SK-N-SH treated with all-trans-retinoic acid at 6 μM for 48 hours (cell line): ENCODE measurements at regions not wholly inside any gene's neighbourhood (a gene's known extent, or its start where the extent isn't known, plus 50 kb on each side); places are given as distances from the start of the nearest gene placed in this dataset.
"Not testable (repeated sequence)": the region's sequence is repeated elsewhere in the genome, so short reads cannot be mapped to it uniquely, and the experiment has no call there.

Experiments
- ARNTL ChIP-seq: fragments of 450-650 bp; formaldehyde crosslinking; IDR thresholded peaks from 2 replicates; pipeline ENCODE4 v1.5.0; 2020; ENCODE audit warnings: low read depth, mild to moderate bottlenecking, moderate library complexity, borderline replicate concordance
- CSDC2 ChIP-seq: fragments of 250-450 bp; sonication (Bioruptor Pico); IDR thresholded peaks from 2 replicates; pipeline ENCODE4 v1.5.0; 2020; ENCODE audit warnings: mild to moderate bottlenecking, moderate library complexity
- ESRRG ChIP-seq: fragments of 250-450 bp; sonication (Bioruptor Pico); IDR thresholded peaks from 2 replicates; pipeline ENCODE4 v1.6.1; 2021; ENCODE audit warnings: mild to moderate bottlenecking
- PPARA ChIP-seq: fragments of 250-450 bp; sonication (Bioruptor Pico); IDR thresholded peaks from 2 replicates; pipeline ENCODE4 v1.5.0; 2020; ENCODE audit warnings: mild to moderate bottlenecking, borderline replicate concordance
- RARB ChIP-seq: fragments of 250-450 bp; sonication (Bioruptor Pico); IDR thresholded peaks from 2 replicates; pipeline ENCODE4 v1.8.0; 2021; ENCODE audit warnings: mild to moderate bottlenecking, moderate library complexity
- TOX ChIP-seq: fragments of 250-450 bp; sonication (Bioruptor Pico); IDR thresholded peaks from 2 replicates; pipeline ENCODE4 v1.8.0; 2021; ENCODE audit warnings: mild to moderate bottlenecking, moderate library complexity, borderline replicate concordance
- ZC3H10 ChIP-seq: fragments of 250-450 bp; sonication (Bioruptor Pico); IDR thresholded peaks from 2 replicates; pipeline ENCODE4 v1.5.1; 2021; ENCODE audit warnings: mild to moderate bottlenecking, moderate library complexity
- ZFP3 ChIP-seq: fragments of 250-450 bp; sonication (Bioruptor Pico); IDR thresholded peaks from 2 replicates; pipeline ENCODE4 v1.5.0; 2020; ENCODE audit warnings: mild to moderate bottlenecking, moderate library complexity
- ZFP30 ChIP-seq: fragments of 450-650 bp; formaldehyde crosslinking; IDR thresholded peaks from 2 replicates; pipeline ENCODE4 v1.5.0; 2022; ENCODE audit warnings: mild to moderate bottlenecking, moderate library complexity
- ZNF8 ChIP-seq: fragments of 450-650 bp; formaldehyde crosslinking; IDR thresholded peaks from 2 replicates; pipeline ENCODE4 v1.5.0; 2020; ENCODE audit warnings: mild to moderate bottlenecking, moderate library complexity
- TF ChIP-seq, protein P1 (sequence below): fragments of 250-450 bp; sonication (Bioruptor Pico); IDR thresholded peaks from 2 replicates; pipeline ENCODE4 v1.5.1; 2020; ENCODE audit warnings: low read depth, mild to moderate bottlenecking, moderate library complexity
- TF ChIP-seq, protein P2 (sequence below): fragments of 250-450 bp; sonication (Bioruptor Pico); IDR thresholded peaks from 2 replicates; pipeline ENCODE4 v1.5.0; 2020; ENCODE audit warnings: mild to moderate bottlenecking, moderate library complexity

DNA sequence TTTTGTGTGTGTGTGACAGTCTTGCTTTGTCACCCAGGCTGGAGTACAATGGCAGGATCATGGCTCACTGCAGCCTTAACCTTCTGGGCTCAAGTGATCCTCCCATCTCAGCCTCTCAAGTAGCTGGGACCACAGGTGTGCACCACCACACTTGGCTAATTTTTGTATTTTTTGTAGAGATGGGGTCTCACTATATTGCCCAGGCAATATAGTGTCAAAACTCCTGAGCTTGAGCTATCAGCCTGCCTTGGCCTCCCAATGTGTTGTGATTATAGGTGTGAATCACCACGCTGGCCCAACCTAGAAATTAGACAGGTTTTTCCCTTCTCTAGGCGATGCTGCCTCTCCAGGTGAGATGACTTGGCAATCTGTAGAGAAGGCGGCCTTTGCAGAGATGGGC lies 235.3 kb downstream of the PCSK1 start:
- TF ChIP-seq ZNF8 (CRISPR knock-in tag); RARB; TOX; ARNTL (CRISPR knock-in tag); ZFP30; PPARA (CRISPR knock-in tag); ZFP3 (CRISPR knock-in tag); ZC3H10; ESRRG (CRISPR knock-in tag); CSDC2 (CRISPR knock-in tag): not testable (repeated sequence)
- TF ChIP-seq, protein P1, sequence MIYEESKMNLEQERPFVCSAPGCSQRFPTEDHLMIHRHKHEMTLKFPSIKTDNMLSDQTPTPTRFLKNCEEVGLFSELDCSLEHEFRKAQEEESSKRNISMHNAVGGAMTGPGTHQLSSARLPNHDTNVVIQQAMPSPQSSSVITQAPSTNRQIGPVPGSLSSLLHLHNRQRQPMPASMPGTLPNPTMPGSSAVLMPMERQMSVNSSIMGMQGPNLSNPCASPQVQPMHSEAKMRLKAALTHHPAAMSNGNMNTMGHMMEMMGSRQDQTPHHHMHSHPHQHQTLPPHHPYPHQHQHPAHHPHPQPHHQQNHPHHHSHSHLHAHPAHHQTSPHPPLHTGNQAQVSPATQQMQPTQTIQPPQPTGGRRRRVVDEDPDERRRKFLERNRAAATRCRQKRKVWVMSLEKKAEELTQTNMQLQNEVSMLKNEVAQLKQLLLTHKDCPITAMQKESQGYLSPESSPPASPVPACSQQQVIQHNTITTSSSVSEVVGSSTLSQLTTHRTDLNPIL (CRISPR knock-in tag), result not testable (repeated sequence)
- TF ChIP-seq, protein P2, sequence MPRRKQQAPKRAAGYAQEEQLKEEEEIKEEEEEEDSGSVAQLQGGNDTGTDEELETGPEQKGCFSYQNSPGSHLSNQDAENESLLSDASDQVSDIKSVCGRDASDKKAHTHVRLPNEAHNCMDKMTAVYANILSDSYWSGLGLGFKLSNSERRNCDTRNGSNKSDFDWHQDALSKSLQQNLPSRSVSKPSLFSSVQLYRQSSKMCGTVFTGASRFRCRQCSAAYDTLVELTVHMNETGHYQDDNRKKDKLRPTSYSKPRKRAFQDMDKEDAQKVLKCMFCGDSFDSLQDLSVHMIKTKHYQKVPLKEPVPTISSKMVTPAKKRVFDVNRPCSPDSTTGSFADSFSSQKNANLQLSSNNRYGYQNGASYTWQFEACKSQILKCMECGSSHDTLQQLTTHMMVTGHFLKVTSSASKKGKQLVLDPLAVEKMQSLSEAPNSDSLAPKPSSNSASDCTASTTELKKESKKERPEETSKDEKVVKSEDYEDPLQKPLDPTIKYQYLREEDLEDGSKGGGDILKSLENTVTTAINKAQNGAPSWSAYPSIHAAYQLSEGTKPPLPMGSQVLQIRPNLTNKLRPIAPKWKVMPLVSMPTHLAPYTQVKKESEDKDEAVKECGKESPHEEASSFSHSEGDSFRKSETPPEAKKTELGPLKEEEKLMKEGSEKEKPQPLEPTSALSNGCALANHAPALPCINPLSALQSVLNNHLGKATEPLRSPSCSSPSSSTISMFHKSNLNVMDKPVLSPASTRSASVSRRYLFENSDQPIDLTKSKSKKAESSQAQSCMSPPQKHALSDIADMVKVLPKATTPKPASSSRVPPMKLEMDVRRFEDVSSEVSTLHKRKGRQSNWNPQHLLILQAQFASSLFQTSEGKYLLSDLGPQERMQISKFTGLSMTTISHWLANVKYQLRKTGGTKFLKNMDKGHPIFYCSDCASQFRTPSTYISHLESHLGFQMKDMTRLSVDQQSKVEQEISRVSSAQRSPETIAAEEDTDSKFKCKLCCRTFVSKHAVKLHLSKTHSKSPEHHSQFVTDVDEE (CRISPR knock-in tag), result not testable (repeated sequence)
